GM23338 (cell line): ENCODE measurements at regions not wholly inside any gene's neighbourhood (a gene's known extent, or its start where the extent isn't known, plus 50 kb on each side); places are given as distances from the start of the nearest gene placed in this dataset.

ENCODE experiments used
- ATAC-seq: fragments of 200-7000 bp; cut with Tn5 transposase; 3 replicates; pipeline ENCODE4 v1.9.1; 2020
- DNase-seq: peaks from one replicate; pipeline ENCODE4 v3.0.0-alpha.2; 2015; ENCODE audit warnings: low spot score
- H2AFZ ChIP-seq: fragments of 200-600 bp; sonication (generic); 2 replicates; pipeline ENCODE4 v1.8.0; 2016; ENCODE audit warnings: antibody characterized with exemption, mild to moderate bottlenecking, moderate library complexity
- H3F3A ChIP-seq: fragments of 200-600 bp; sonication (generic); replicated peaks from 2 replicates; pipeline ENCODE4 v1.8.0; 2017; ENCODE audit warnings: antibody characterized with exemption, mixed run types, low read depth
- H3K27ac ChIP-seq: fragments of 200-600 bp; sonication (generic); 2 replicates; pipeline ENCODE4 v1.6.1; 2016; ENCODE audit warnings: low read depth
- H3K27me3 ChIP-seq: fragments of 200-600 bp; sonication (generic); 2 replicates; pipeline ENCODE4 v1.8.0; 2016; ENCODE audit warnings: mild to moderate bottlenecking, mixed run types, moderate library complexity; ENCODE audit not compliant: insufficient read depth
- H3K36me3 ChIP-seq: fragments of 200-600 bp; sonication (generic); 2 replicates; pipeline ENCODE4 v1.8.0; 2016; ENCODE audit warnings: mild to moderate bottlenecking; ENCODE audit not compliant: insufficient read depth
- H3K4me1 ChIP-seq: fragments of 200-600 bp; sonication (generic); 2 replicates; pipeline ENCODE4 v1.8.0; 2016; ENCODE audit warnings: mild to moderate bottlenecking, moderate library complexity; ENCODE audit not compliant: insufficient read depth
- H3K4me2 ChIP-seq: fragments of 200-600 bp; sonication (generic); 2 replicates; pipeline ENCODE4 v1.7.1; 2017; ENCODE audit warnings: mixed run types
- H3K4me3 ChIP-seq: fragments of 200-600 bp; sonication (generic); 2 replicates; pipeline ENCODE4 v1.6.1; 2016; ENCODE audit warnings: mixed run types
- H3K79me2 ChIP-seq: fragments of 200-600 bp; sonication (generic); replicated peaks from 2 replicates; pipeline ENCODE4 v1.8.0; 2017; ENCODE audit warnings: mild to moderate bottlenecking; ENCODE audit not compliant: insufficient read depth
- H3K9me2 ChIP-seq: fragments of 200-600 bp; sonication (generic); 2 replicates; pipeline ENCODE4 v1.8.0; 2017; ENCODE audit not compliant: insufficient read depth
- H4K20me1 ChIP-seq: fragments of 200-600 bp; sonication (generic); replicated peaks from 2 replicates; pipeline ENCODE4 v1.8.0; 2017; ENCODE audit warnings: mild to moderate bottlenecking; ENCODE audit not compliant: insufficient read depth
- H3K27ac Mint-ChIP-seq: 2 replicates; pipeline ENCODE4 v1.8.0; 2020; ENCODE audit warnings: inconsistent platforms, mild to moderate bottlenecking, moderate library complexity, mixed read lengths
- H3K27me3 Mint-ChIP-seq: 3 replicates; pipeline ENCODE4 v1.8.0; 2022; ENCODE audit warnings: low read depth, mild to moderate bottlenecking, moderate library complexity, mixed read lengths, inconsistent platforms; ENCODE audit not compliant: insufficient read depth, poor library complexity
- H3K36me3 Mint-ChIP-seq: 3 replicates; pipeline ENCODE4 v1.8.0; 2021; ENCODE audit warnings: low read depth, mild to moderate bottlenecking, inconsistent platforms, moderate library complexity, mixed read lengths
- H3K4me1 Mint-ChIP-seq: 3 replicates; pipeline ENCODE4 v1.8.0; 2020; ENCODE audit warnings: mild to moderate bottlenecking, inconsistent platforms, mixed read lengths
- H3K4me3 Mint-ChIP-seq: 3 replicates; pipeline ENCODE4 v1.8.0; 2021; ENCODE audit warnings: moderate library complexity, mild to moderate bottlenecking, inconsistent platforms, mixed read lengths
- H3K9me3 Mint-ChIP-seq: 3 replicates; pipeline ENCODE4 v1.8.0; 2020; ENCODE audit warnings: moderate library complexity, mild to moderate bottlenecking, inconsistent platforms, mixed read lengths
- CREB1 ChIP-seq: fragments of 250-450 bp; sonication (Bioruptor Pico); IDR thresholded peaks from 2 replicates; pipeline ENCODE4 v1.5.0; 2020; ENCODE audit warnings: low read depth, mild to moderate bottlenecking, moderate library complexity
- EZH2 ChIP-seq: fragments of 200-600 bp; sonication (generic); IDR thresholded peaks from one replicate; pipeline ENCODE4 v1.8.0; 2017; ENCODE audit warnings: antibody characterized with exemption, mild to moderate bottlenecking, low read depth; ENCODE audit not compliant: unreplicated experiment
- JUNB ChIP-seq: IDR thresholded peaks from one replicate; pipeline ENCODE4 v1.6.1; 2016; ENCODE audit warnings: antibody characterized with exemption; ENCODE audit not compliant: unreplicated experiment
- NANOG ChIP-seq: IDR thresholded peaks from 2 replicates; pipeline ENCODE4 v1.6.1; 2016; ENCODE audit warnings: antibody characterized with exemption, borderline replicate concordance
- REST ChIP-seq: IDR thresholded peaks from one replicate; pipeline ENCODE4 v1.6.1; 2018; ENCODE audit warnings: antibody characterized with exemption; ENCODE audit not compliant: unreplicated experiment
- STAT1 ChIP-seq: IDR thresholded peaks from one replicate; pipeline ENCODE4 v1.6.1; 2016; ENCODE audit warnings: antibody characterized with exemption; ENCODE audit not compliant: unreplicated experiment
- ZNF114 ChIP-seq: fragments of 250-450 bp; sonication (Bioruptor Pico); IDR thresholded peaks from 2 replicates; pipeline ENCODE4 v1.5.0; 2020; ENCODE audit warnings: mild to moderate bottlenecking, moderate library complexity
- ZNF331 ChIP-seq: fragments of 250-450 bp; sonication (Bioruptor Pico); IDR thresholded peaks from 2 replicates; pipeline ENCODE4 v1.5.0; 2020; ENCODE audit warnings: low read depth, mild to moderate bottlenecking, moderate library complexity

GRCh38 chr6:11292594-11293236, 60.2 kb upstream of the NEDD9 start:
- no peak for TF ChIP-seq STAT1
- TF ChIP-seq ZNF331 (CRISPR knock-in tag) = no peak
- no peak for TF ChIP-seq EZH2
- no peak for TF ChIP-seq ZNF114 (CRISPR knock-in tag)
- no peaks in the 10 kb centered on the region for H3K4me1 Mint-ChIP-seq
- H3K9me3 Mint-ChIP-seq = 0 out of 3 replicates have a peak, but pooled peaks cover 3% of the 10 kb centered on the region
- DNase-seq = no peak
- Histone ChIP-seq H4K20me1 (no peaks in the 10 kb centered on the region), H2AFZ (no peak overlapping the region), H3K9me2 (0 out of 2 replicates have a peak, but pooled peaks cover 12% of the 10 kb centered on the region), H3K4me1 (no peaks in the 10 kb centered on the region), H3K79me2 (no peaks in the 10 kb centered on the region), H3K4me3 (no peak overlapping the region), H3F3A (no peaks in the 10 kb centered on the region), H3K27me3 (no peaks in the 10 kb centered on the region), H3K27ac (no peak overlapping the region), H3K36me3 (no peaks in the 10 kb centered on the region), H3K4me2 (no peak overlapping the region)
- H3K36me3 Mint-ChIP-seq = no peaks in the 10 kb centered on the region
- no peaks in the 10 kb centered on the region for H3K27me3 Mint-ChIP-seq
- H3K4me3 Mint-ChIP-seq = no peak overlapping the region
- no peak overlapping the region for H3K27ac Mint-ChIP-seq
- no peak for ATAC-seq

- Histone ChIP-seq H3K27ac (no peak overlapping the region), H3K36me3 (no peaks in the 10 kb centered on the region), H3K79me2 (no peaks in the 10 kb centered on the region), H3K4me1 (no peaks in the 10 kb centered on the region), H3K27me3 (no peaks in the 10 kb centered on the region), H3F3A (no peaks in the 10 kb centered on the region), H3K4me2 (no peak overlapping the region), H4K20me1 (no peaks in the 10 kb centered on the region), H3K4me3 (no peak overlapping the region), H3K9me2 (0 out of 2 replicates have a peak, but pooled peaks cover 12% of the 10 kb centered on the region), H2AFZ (no peak overlapping the region; the same call in 1 of the 2 replicates)
- Mint-ChIP-seq H3K4me3 (no peak overlapping the region), H3K4me1 (no peaks in the 10 kb centered on the region), H3K27ac (no peak overlapping the region), H3K9me3 (0 out of 3 replicates have a peak, but pooled peaks cover 3% of the 10 kb centered on the region), H3K27me3 (no peaks in the 10 kb centered on the region), H3K36me3 (no peaks in the 10 kb centered on the region)
- no peak for TF ChIP-seq CREB1 (CRISPR knock-in tag)
- TF ChIP-seq NANOG = no peak
- TF ChIP-seq STAT1 = no peak
- TF ChIP-seq ZNF331 (CRISPR knock-in tag) = no peak
- TF ChIP-seq JUNB = no peak
- no peak for TF ChIP-seq ZNF114 (CRISPR knock-in tag)
- TF ChIP-seq REST = no peak
- DNase-seq (no peak), ATAC-seq (no peak)
Observed at GRCh38 chr6:11292091-11292490, 59.6 kb upstream of the NEDD9 start.
